Subcutaneous abdominal adipose tissue (tissue), 5 donors: ENCODE measurements at regions not wholly inside any gene's neighbourhood (a gene's known extent, or its start where the extent isn't known, plus 50 kb on each side); places are given as distances from the start of the nearest gene placed in this dataset.
"Not testable (repeated sequence)": the region's sequence is repeated elsewhere in the genome, so short reads cannot be mapped to it uniquely, and the experiment has no call there.

ENCODE experiments used
- H3K27ac ChIP-seq: one replicate; pipeline ENCODE4 v1.7.0; 2013; ENCODE audit warnings: low read depth, mild to moderate bottlenecking, inconsistent platforms, low read length, moderate library complexity
- H3K27me3 ChIP-seq, 5 donors: one replicate each; pipeline ENCODE4 v1.7.0; 2013; ENCODE audit warnings: low read length in 5 of 5, inconsistent platforms in 1 of 5; ENCODE audit not compliant: control insufficient read depth in 5 of 5, insufficient read depth in 4 of 5
- H3K36me3 ChIP-seq, 5 donors: one replicate each; pipeline ENCODE4 v1.7.0; 2013; ENCODE audit warnings: low read length in 5 of 5; ENCODE audit not compliant: control insufficient read depth in 5 of 5, insufficient read depth in 5 of 5
- H3K4me1 ChIP-seq, 5 donors: one replicate each; pipeline ENCODE4 v1.7.0; 2013; ENCODE audit warnings: low read length in 5 of 5, mild to moderate bottlenecking in 3 of 5, moderate library complexity in 1 of 5; ENCODE audit not compliant: control insufficient read depth in 5 of 5, insufficient read depth in 5 of 5
- H3K4me3 ChIP-seq, 5 donors: one replicate each; pipeline ENCODE4 v1.7.0; 2013; ENCODE audit warnings: low read length in 5 of 5, low read depth in 1 of 5
- H3K9ac ChIP-seq, 5 donors: one replicate each; pipeline ENCODE4 v1.7.0; 2013; ENCODE audit warnings: low read length in 5 of 5, mild to moderate bottlenecking in 4 of 5, moderate library complexity in 3 of 5
- H3K9me3 ChIP-seq, 5 donors: one replicate each; pipeline ENCODE4 v1.7.0; 2013; ENCODE audit warnings: low read length in 5 of 5; ENCODE audit not compliant: control insufficient read depth in 5 of 5
- donor health status: healthy.
- donor health status: healthy.
- donor health status: healthy.
- donor health status: healthy.
- donor health status: healthy.

- no peak overlapping the region for H3K9ac ChIP-seq
- no peak overlapping the region for H3K27ac ChIP-seq
- H3K27me3 ChIP-seq = no peaks in the 10 kb centered on the region
- H3K4me1 ChIP-seq = no peaks in the 10 kb centered on the region
- peaks cover 0 to 2% (median 0%) of the 10 kb centered on the region in 5 donors for H3K9me3 ChIP-seq
- no peak overlapping the region for H3K4me3 ChIP-seq
- no peaks in the 10 kb centered on the region for H3K36me3 ChIP-seq
Measured at GRCh38 chr5:120936652-120937051, 472.6 kb downstream of the PRR16 start.

- Histone ChIP-seq H3K9ac (no peak overlapping the region), H3K27me3 (no peaks in the 10 kb centered on the region)
Measured at GRCh38 chr5:120938604-120939003, 474.5 kb downstream of the PRR16 start.

GRCh38 chr5:120942596-120943350 is 478.7 kb downstream of the PRR16 start:
- Histone ChIP-seq H3K4me3 (no peak overlapping the region), H3K27ac (no peak overlapping the region)

More at GRCh38 chr5:120938604-120939003, 474.5 kb downstream of the PRR16 start:
- Histone ChIP-seq H3K36me3 (no peaks in the 10 kb centered on the region), H3K4me1 (no peaks in the 10 kb centered on the region), H3K9me3 (peaks cover 0 to 2% (median 0%) of the 10 kb centered on the region in 5 donors), H3K4me3 (no peak overlapping the region), H3K27ac (no peak overlapping the region)

GRCh38 chr5:120949596-120949995 is 485.5 kb downstream of the PRR16 start:
- not testable (repeated sequence) for H3K4me3 ChIP-seq, H3K36me3 ChIP-seq, H3K27ac ChIP-seq, H3K9ac ChIP-seq, H3K27me3 ChIP-seq, H3K4me1 ChIP-seq
- peaks cover 6 to 26% (median 10%) of the 10 kb centered on the region in 5 donors for H3K9me3 ChIP-seq

More at GRCh38 chr5:120942596-120943350, 478.7 kb downstream of the PRR16 start:
- Histone ChIP-seq H3K4me1 (no peaks in the 10 kb centered on the region), H3K9ac (no peak overlapping the region), H3K27me3 (no peaks in the 10 kb centered on the region), H3K36me3 (no peaks in the 10 kb centered on the region), H3K9me3 (no peaks in the 10 kb centered on the region)

- not testable (repeated sequence) for H3K9ac ChIP-seq, H3K27me3 ChIP-seq, H3K27ac ChIP-seq, H3K4me3 ChIP-seq, H3K4me1 ChIP-seq, H3K36me3 ChIP-seq
- H3K9me3 ChIP-seq = peaks cover 6 to 26% (median 10%) of the 10 kb centered on the region in 5 donors
Measured at GRCh38 chr5:120953445-120953844, 489.3 kb downstream of the PRR16 start.

- Histone ChIP-seq H3K27me3 (no peaks in the 10 kb centered on the region), H3K27ac (no peak overlapping the region), H3K4me1 (no peaks in the 10 kb centered on the region), H3K9me3 (peaks cover 6 to 26% (median 10%) of the 10 kb centered on the region in 5 donors), H3K9ac (no peak overlapping the region), H3K4me3 (peak overlapping the region in 1 of 5 donors; percentile 21), H3K36me3 (no peaks in the 10 kb centered on the region)
Measured at GRCh38 chr5:120954255-120954654, 490.2 kb downstream of the PRR16 start.

GRCh38 chr5:120955795-120956194 is 491.7 kb downstream of the PRR16 start:
- Histone ChIP-seq H3K9me3 (peaks cover 9 to 26% (median 14%) of the 10 kb centered on the region in 5 donors), H3K36me3 (no peaks in the 10 kb centered on the region)

GRCh38 chr5:120958877-120959485 is 494.9 kb downstream of the PRR16 start:
- Histone ChIP-seq H3K4me1 (no peaks in the 10 kb centered on the region), H3K4me3 (no peak overlapping the region), H3K36me3 (no peaks in the 10 kb centered on the region), H3K27ac (no peak overlapping the region), H3K27me3 (no peaks in the 10 kb centered on the region), H3K9me3 (peaks cover 0 to 9% (median 2%) of the 10 kb centered on the region in 5 donors), H3K9ac (no peak overlapping the region)

More at GRCh38 chr5:120955795-120956194, 491.7 kb downstream of the PRR16 start:
- no peak overlapping the region for H3K27ac ChIP-seq
- H3K4me3 ChIP-seq = no peak overlapping the region
- H3K4me1 ChIP-seq = no peaks in the 10 kb centered on the region
- no peak overlapping the region for H3K9ac ChIP-seq
- H3K27me3 ChIP-seq = no peaks in the 10 kb centered on the region

- no peaks in the 10 kb centered on the region for H3K27me3 ChIP-seq
- H3K4me3 ChIP-seq = no peak overlapping the region
- no peaks in the 10 kb centered on the region for H3K36me3 ChIP-seq
- H3K27ac ChIP-seq = no peak overlapping the region
- no peaks in the 10 kb centered on the region for H3K4me1 ChIP-seq
- H3K9me3 ChIP-seq = peaks cover 0 to 8% (median 0%) of the 10 kb centered on the region in 5 donors
- no peak overlapping the region for H3K9ac ChIP-seq
Measured at GRCh38 chr5:120960510-120960909, 496.4 kb downstream of the PRR16 start.

GRCh38 chr5:120967366-120967765 is 503.3 kb downstream of the PRR16 start:
- H3K27me3 ChIP-seq = no peaks in the 10 kb centered on the region
- H3K4me1 ChIP-seq = no peaks in the 10 kb centered on the region
- peaks cover 0 to 4% (median 0%) of the 10 kb centered on the region in 5 donors for H3K9me3 ChIP-seq
- H3K27ac ChIP-seq = no peak overlapping the region
- no peak overlapping the region for H3K9ac ChIP-seq
- H3K4me3 ChIP-seq = no peak overlapping the region
- H3K36me3 ChIP-seq = no peaks in the 10 kb centered on the region
